ENCODE measurements at regions not wholly inside any gene's neighbourhood (a gene's known extent, or its start where the extent isn't known, plus 50 kb on each side); places are given as distances from the start of the nearest gene placed in this dataset.
"Not testable (repeated sequence)": the region's sequence is repeated elsewhere in the genome, so short reads cannot be mapped to it uniquely, and the experiment has no call there.

GRCh38 chr13:111479412-111479811 is 159.0 kb downstream of the TEX29 start:
- DNase-seq = no peak

GRCh38 chr13:111480503-111480902 is 160.1 kb downstream of the TEX29 start:
- DNase-seq = no peak

GRCh38 chr13:111480976-111481375 is 160.5 kb downstream of the TEX29 start:
- no peak for DNase-seq

GRCh38 chr13:111482126-111482525 is 161.7 kb downstream of the TEX29 start:
- DNase-seq = no peak

GRCh38 chr13:111482806-111483620 is 162.6 kb downstream of the TEX29 start:
- no peak for DNase-seq

GRCh38 chr13:111483621-111483987 is 163.2 kb downstream of the TEX29 start:
- DNase-seq = no peak

- no peak for DNase-seq
Measured at GRCh38 chr13:111484141-111484925, 163.9 kb downstream of the TEX29 start.

- DNase-seq = no peak
Measured at GRCh38 chr13:111484959-111485358, 164.5 kb downstream of the TEX29 start.

GRCh38 chr13:111485491-111486250 is 165.2 kb downstream of the TEX29 start:
- DNase-seq = no peak

GRCh38 chr13:111486331-111486730 is 165.9 kb downstream of the TEX29 start:
- no peak for DNase-seq

- DNase-seq = no peak
Measured at GRCh38 chr13:111486801-111487200, 166.4 kb downstream of the TEX29 start.

GRCh38 chr13:111488486-111489132 is 168.2 kb downstream of the TEX29 start:
- DNase-seq = no peak

- no peak for DNase-seq
Measured at GRCh38 chr13:111489301-111489700, 168.9 kb downstream of the TEX29 start.

GRCh38 chr13:111490611-111491010 is 170.2 kb downstream of the TEX29 start:
- DNase-seq = no peak

- no peak for DNase-seq
Measured at GRCh38 chr13:111491021-111491420, 170.6 kb downstream of the TEX29 start.

- no peak for DNase-seq
Measured at GRCh38 chr13:111491659-111492058, 171.2 kb downstream of the TEX29 start.

- no peak for DNase-seq
Measured at GRCh38 chr13:111492341-111492950, 172.0 kb downstream of the TEX29 start.

GRCh38 chr13:111492958-111493357 is 172.5 kb downstream of the TEX29 start:
- no peak for DNase-seq

- DNase-seq = no peak
Measured at GRCh38 chr13:111493468-111493867, 173.0 kb downstream of the TEX29 start.

- DNase-seq = no peak
Measured at GRCh38 chr13:111494641-111495040, 174.2 kb downstream of the TEX29 start.

GRCh38 chr13:111501596-111502535 is 181.4 kb downstream of the TEX29 start:
- DNase-seq = not testable (repeated sequence)

Data from NCI-H446 (cell line).